GM18520 (cell line): ENCODE measurements at regions not wholly inside any gene's neighbourhood (a gene's known extent, or its start where the extent isn't known, plus 50 kb on each side); places are given as distances from the start of the nearest gene placed in this dataset.

ENCODE experiments used
- ATAC-seq: cut with Tn5 transposase; IDR thresholded peaks from one replicate; pipeline ENCODE4 v1.9.1; 2021; ENCODE audit not compliant: unreplicated experiment

DNA sequence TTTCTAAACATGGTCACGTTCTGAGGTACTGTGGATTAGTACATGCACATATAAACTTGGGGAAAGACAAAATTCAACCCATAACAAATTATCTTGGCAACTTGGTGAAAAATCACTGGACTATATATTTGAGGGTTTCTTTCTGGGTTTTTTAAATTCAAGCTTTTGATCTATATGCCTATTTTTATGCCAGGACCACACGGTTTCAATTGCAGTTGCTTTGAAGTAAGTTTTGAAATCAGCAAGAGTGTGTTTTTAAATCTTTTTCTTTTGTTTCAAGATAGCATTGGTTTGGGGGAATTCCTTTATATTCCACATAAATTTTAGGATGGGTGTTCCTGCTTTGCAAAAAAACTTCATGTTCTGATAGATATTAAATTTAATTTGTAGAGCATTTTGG is 406.4 kb upstream of the VWC2 start:
- no peak for ATAC-seq

DNA sequence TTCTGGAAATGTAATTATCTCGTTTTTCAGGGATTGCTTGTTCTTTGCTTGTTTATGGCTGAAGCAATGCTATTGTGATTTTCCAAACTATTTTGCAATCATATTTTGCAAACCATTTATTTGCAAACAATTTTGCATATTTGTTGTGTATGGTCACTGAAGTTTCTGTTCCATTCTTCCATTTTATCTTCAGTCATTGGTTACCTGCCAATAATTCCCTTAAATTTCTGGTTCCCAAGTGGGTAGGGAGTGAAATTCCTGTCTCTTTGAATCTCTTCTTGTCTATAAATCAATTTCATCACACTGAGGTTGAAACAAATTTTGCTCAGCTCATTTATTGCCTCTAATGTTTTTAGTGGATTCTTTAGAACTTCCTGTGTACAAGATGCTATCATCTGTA is 401.7 kb upstream of the VWC2 start:
- no peak for ATAC-seq

DNA sequence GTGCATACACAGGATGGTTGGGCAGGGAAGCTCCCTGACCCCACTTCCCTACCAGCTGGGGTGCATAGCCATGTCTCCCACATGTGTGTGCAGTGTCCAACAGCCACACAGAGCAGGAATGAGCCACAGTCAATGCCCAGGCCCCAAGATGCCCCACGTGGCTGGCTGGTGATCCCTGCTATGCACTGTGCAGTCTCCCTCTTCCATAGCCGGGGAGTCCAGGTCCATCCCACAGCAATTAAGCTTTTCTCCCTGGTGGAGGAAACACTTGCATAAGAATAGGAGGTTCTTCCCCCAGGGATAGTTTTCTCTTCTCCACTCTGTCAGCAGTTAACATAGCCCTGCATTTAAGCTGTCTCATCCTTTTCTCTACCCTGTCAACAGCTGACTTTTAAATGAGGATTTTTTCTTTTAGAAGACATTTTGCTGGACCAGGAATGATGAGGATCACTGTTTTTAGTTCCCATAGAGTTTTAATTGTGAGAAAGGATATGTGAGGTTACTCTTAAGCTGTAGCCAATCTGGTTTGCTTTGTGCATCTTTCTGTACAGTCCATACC is 396.5 kb upstream of the VWC2 start:
- ATAC-seq, result no peak

DNA sequence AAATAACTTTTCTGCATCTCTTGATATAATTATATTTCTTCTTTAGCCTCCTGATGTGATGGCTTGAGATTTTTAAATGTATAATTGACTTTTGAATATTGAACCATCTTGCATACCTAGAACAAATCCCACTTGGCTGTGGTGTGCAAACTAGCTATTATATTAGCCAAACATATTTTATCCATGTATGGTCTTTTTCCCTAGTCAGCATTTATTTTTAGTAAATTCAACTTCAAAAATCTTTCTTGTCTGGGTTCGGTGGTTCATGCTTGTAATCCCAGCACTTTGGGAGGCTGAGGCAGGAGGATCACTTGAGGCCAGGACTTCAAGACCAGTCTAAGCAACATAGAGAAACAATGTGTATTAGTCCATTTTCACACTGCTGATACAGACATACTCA is 386.6 kb upstream of the VWC2 start:
- ATAC-seq, result no peak

DNA sequence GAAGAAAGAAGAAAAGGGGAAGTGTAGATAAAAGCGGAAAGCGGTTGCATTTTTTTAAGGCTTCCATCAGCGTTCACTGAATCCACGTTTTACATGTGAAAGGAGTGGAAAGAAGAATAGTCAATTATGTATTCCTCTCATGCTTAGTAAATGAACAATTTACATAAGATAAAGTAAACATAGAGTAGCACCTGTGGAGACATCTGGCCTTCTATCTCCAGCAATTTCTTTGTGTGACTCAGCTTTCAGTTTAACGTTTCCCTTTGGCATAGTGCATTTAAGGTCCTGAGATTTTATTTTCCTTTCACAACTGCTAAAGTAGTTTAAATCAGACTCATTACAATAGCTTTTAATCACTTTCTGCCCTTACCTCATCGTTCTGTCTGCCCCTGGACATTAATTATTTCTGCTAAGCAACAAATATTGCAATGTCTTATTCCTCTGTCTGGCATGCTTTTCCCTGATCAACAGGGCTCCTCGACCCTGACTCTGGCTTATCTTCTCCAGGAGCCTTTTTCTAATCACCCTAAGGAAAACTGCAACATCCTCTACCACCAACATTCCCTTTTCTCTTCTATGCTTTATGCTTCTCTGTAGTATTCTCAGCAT is 383.5 kb upstream of the VWC2 start:
- ATAC-seq, result no peak

DNA sequence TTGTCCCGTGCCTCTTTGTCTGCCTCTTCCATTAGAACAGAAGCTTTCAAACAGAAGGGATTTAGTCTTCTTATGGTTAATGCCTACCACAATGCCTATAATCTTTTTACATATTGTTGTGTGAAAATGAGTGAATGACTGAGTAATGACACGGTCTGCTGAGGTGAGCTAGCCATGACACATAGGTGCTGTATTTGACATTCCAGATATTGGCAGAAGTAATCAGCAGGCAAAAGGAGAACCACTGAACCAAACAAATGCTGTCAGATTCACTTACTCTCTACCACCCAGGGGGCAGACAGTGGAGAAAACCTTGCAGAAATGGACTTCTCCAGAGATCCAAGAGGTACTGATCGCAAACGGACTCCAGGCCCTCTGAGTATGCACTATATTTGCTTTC is 377.2 kb upstream of the VWC2 start:
- no peak for ATAC-seq

DNA sequence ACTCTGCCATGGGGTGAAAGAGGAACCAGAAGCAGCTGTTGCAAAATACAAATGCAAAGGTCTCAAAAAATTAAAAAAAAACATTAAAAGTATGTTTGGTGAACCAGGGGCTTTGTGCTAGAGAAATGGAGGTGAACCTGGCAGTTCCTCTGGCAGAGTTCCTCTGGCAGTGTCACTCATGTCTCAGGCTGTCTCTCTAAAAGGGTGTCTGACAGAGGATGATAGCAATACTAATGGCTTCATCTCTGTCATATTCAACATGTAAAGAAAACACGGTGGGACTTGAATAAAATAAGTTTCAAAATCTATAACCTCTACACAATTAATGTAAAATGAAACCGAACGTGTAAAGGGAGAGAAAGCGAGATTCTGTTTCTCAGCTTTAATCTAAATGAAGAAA is 375.7 kb upstream of the VWC2 start:
- no peak for ATAC-seq

DNA sequence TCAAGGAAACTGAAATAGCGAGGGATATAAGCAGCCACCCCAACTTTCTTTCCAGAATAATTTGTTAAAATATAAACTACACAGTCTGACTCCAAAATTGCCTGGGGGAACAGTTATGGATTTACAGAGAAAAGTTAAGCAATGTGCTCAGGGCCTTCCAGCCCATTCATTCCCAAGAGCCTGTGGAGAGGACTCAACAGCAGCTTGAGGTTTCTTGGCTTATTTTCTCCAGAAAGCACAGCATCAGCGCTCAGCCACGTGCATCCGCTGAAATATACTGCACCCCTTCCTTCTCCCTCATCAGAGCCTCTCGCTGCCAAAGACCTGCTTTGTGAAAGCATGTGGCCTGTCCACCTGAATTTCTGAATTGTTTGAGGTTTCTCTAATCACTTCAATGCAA is 375.2 kb upstream of the VWC2 start:
- no peak for ATAC-seq

DNA sequence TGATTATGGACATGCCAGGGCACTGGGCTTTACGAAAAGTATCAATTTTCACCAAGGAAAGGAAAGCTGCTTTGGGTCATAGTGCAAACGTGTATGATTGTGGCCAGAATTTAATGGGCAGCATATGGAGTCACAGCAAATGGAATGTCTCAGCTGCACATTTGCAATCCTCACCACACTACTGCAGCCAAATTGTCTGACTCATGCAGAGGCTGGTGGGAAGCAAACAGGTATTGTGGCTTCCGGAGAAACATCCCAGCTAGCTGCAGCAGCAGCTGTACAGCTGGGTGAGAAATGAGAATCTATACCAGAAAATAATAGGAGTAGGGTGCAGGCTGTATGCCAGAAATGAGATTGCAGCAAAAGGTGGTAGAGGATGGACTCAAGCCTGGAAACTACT is 374.7 kb upstream of the VWC2 start:
- ATAC-seq, result no peak

DNA sequence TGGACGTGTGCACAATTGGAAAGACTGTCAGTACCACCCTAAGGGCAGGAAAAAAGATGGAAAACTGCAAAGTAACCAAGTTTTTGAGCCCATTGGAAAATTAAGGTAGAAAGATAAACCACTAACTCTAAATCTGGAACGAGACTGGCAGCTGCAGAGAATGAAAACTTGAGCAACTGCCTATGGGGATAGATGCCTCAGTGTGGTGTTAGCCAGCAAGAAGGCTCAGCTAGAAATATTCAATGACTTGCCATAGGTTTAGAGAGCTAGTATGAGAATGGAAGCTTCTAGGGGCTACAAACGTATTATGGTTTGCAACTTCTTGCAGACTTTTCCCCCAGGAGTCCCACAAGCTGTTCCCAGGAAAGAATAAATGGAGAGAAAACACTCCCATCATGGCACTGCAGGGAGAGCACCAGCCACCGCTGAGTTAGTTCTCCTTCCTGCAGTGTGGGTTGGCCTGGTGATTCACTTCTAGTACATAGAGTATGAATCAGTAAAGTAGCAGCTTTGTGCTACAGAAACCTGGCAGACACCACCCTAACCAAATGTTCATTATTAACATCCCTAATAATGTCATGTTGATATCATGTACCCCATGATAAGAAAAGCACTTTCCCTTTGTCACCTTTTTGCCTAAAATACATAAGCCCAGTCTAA is 372.4 kb upstream of the VWC2 start:
- no peak for ATAC-seq

DNA sequence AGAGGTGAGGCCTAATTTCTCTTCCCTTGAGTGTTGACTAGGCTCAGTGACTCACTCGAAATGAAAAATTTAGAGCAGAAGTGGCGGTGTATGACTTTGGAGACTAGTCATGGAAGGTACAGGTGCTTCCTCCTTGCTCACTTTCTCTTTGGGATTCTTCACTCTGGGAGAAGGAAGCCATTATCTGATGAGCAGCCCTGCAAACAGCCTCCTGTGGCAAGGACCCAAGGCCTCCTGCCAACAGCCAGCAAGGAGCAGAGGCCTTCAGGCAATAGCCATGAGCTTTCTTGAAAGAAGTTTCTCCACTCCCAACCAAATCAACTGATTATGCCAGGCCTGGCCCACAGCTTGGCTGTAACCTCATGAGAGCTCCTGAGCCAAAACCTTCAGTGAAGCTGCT is 369.6 kb upstream of the VWC2 start:
- ATAC-seq, result no peak

DNA sequence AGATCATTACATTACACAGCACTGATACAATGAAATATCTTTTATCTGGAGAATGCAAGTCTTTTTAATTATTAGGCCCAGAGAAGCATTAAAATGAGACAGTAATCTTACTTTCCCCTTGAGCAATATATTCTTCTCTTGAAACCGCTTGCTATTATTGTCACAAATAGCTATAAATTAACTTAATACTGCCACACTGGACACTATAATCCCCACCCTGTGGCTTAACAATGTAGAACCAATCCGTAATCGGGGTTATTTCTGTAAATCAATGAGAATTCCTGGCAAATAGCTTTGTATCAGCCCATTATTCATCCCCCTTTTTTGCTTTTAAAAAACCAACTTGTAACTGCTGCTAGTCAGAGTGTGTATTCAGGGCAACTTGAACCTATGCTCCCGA is 366.2 kb upstream of the VWC2 start:
- ATAC-seq, result no peak

DNA sequence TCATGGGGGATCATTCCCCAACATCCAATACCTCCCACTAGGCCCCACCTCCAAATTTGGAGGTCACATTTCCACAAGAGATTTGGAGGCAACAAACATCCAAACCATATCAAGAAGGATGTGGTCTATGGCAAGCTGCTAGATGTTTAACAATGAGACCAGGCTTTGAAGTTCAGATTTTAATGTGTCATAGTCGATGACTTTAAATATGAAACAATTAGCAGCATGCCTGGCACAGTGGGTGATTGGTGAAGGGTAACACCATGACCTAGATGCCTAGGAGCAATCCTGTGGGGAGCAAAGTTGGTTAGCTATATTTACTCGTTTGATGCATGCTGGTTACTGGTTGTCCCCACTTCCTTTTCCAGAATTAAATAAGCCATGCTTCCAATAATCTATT is 356.4 kb upstream of the VWC2 start:
- no peak for ATAC-seq

DNA sequence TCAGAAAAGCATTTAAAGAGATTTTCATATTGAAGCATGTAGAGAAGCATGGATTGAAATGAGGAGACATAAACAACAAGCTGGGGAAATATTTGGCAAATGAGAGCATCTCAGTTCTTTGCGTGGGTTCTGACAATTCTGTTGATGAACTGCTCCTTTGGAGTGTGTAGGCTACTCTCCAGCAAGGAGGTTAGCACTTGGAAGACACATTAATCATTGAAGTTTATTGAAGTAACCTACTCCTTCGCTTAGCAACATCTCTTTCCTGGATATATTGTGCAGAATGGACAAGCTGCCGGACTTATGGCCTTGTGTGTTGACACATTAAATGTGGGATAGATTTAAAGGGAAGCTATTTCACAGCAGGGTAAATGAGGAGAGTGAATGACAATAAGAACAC is 354.5 kb upstream of the VWC2 start:
- ATAC-seq, result no peak

DNA sequence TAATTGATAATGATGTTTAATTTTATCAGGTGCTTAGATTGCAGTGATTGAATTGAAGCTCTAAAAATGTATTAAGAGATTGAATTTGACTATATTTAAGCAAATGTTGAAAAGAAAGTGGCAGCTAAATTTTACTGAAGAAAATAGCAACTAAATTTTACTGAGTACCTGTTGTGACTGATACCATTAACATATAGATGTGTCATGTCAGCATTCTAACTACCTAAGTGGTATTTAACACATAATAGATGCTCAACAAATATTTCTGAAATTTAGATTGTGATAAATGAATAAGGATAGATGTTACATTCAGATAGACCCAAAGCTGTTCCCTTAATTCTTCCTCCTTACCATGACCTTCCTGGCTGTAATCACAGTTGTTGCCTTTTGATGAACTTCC is 350.9 kb upstream of the VWC2 start:
- ATAC-seq, result no peak

DNA sequence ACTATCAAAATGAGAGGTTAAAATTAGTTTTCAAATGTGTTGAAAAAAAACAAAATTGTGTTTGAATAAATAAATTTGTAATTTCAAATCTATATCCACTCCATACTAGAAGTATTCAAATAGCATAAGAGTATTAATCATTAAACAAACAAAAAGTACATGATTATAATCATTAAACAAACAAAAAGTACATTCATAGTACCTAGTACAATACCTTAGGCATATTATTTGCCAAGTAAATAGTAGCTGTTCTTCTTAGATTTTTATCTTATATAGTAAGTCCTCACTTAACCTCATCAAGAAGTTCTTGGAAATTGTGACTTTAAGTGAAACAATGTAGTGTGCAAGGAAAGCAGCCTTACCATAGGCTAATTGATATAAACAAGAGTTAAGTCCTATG is 349.3 kb upstream of the VWC2 start:
- ATAC-seq, result no peak

DNA sequence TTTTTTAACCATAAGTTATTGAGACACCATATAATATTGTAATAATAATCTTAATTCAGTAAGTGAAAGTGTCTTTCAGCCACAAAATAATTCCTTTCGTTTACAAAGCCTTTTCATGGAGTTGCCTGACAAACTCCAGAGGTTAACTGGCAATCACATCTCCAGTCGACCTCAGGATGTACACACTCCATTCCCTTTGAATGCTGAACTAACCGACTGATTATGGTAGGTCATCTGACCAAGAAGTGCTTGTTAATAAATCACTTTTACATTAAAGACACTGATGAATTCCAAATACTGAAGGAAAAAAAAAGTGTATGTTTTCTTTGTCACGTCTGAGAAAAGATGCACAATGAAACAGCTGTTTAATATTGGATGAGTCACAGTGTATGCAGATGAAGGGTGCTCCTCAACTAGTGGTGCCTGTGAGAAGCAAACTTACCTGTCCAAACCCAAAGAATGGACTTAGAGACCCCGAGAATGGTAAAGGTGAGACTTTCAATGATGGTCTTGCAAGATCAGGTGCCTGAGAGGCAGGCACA is 348.1 kb upstream of the VWC2 start:
- no peak for ATAC-seq

DNA sequence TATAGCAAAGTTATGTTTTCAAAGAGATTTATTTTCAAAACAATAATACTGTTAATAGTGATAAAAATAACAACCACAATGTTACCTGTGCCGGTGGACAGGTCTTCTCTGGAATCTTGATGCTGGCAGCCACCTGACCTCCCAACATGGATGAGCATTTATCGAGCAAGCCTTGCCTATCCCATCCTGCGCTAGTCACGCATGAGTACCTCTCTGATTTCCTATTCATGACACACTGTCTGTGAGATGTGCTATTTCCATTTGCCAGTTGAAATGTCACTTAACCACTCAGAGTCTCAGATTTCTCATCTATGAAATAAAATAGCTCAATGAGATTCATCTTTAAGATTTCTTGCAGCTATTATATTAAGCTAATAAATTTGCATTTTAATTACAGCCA is 341.2 kb upstream of the VWC2 start:
- ATAC-seq, result no peak

DNA sequence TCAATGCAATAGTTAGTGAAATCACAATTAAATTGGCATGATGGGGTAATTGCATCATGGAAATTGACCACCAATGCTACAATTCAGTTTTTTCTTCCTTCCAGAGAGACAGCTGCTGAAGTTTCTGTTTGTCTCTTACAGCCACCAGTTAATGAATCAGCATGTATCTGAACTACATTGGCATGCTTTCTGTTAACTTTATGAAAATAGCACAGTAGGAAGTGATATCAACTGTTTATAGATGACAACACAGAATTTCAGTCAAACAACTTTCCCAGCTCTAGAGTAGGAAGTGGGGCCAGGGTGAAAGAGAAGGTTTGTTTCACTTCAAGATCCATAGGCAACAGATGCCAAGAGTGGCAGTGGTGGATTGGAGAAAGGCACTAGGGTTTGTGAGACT is 339.6 kb upstream of the VWC2 start:
- no peak for ATAC-seq

DNA sequence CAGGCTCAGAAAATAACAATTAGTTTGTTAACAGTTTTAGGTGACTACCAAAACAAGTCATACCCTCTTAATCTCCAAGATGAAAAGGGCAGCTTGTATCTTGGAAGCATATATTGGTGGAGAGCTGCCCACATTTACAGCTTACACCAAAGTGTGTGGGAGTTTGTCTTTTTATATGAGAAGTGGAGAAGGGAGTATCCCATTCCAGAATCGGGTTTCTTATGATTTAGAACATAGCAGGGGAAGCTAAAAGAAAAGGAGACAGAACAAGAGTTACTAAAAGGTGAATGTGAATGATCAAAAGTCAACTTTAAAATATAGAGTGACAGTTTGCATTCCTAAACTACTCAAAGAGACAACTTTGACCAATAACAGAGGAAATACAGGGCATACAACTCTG is 338.6 kb upstream of the VWC2 start:
- no peak for ATAC-seq

DNA sequence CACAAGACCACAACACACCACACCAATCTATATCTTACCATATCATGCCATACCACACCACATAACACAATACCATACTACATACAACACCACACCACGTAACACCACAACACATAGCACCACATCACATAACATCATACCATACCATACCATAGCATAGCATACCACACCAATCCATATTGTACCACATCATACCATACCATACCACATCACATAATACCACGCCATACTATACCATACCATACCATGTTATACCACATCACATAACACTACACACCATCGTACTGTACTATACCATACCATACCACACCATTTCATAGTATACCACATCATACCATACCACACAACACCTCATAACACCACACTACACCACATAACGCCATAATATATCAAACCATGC is 335.2 kb upstream of the VWC2 start:
- no peak for ATAC-seq

DNA sequence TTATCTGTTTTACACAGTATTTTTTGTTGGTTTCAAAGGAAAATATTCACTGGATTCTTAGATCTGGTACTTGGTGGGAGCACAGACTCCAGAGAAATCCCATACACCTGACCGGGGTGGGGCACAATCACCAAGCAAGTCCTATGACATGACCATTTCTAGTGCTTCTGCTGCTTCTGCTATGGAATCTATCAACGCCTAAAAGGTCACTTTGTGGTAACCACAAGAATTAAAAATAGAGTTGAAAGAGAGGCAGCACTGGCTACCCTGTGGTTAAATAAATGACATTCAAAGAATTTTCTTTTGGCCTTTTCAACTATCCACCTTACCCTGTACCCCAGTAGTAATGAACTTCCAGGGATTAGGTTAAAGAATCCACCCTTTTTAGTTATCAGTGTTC is 329.9 kb upstream of the VWC2 start:
- ATAC-seq, result no peak

DNA sequence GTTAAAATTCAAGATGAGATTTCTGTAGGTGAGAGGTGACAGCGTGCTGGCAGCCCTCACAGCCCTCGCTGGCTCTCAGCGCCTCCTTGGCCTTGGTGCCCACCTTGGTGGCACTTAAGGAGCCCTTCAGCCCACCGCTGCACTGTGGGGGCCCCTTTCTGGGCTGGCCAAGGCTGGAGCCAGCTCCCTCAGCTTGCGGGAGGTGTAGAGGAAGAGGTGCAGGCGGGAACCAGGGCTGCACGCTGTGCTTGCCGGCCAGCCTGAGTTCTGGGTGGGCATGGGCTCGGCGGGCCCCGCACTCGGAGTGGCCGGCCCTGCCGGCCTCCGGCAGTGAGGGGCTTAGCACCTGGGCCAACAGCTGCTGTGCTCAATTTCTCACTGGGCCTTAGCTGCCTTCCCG is 320.0 kb upstream of the VWC2 start:
- ATAC-seq, result no peak
